Transverse colon (tissue), 4 donors: ENCODE measurements at regions not wholly inside any gene's neighbourhood (a gene's known extent, or its start where the extent isn't known, plus 50 kb on each side); places are given as distances from the start of the nearest gene placed in this dataset.

Experiments used
- DNase-seq: peaks from one replicate; pipeline ENCODE4 v3.0.0-alpha.2; 2019
- H3K27ac ChIP-seq, 4 donors: fragments of 200-600 bp; sonication (generic); 2 replicates each; pipeline ENCODE4 v1.5.1; 2016 to 2018; ENCODE audit warnings: inconsistent platforms in 4 of 4
- H3K27me3 ChIP-seq: fragments of 200-600 bp; sonication (generic); 2 replicates; pipeline ENCODE4 v1.5.1; 2017; ENCODE audit warnings: inconsistent platforms
- H3K36me3 ChIP-seq, 4 donors: fragments of 200-600 bp; sonication (generic); 2 replicates each; pipeline ENCODE4 v1.5.1; 2017 to 2019; ENCODE audit warnings: inconsistent platforms in 4 of 4
- H3K4me1 ChIP-seq, 4 donors: fragments of 200-600 bp; sonication (generic); 2 replicates each; pipeline ENCODE4 v1.5.1; 2017 to 2020; ENCODE audit warnings: inconsistent platforms in 4 of 4
- H3K4me3 ChIP-seq, 4 donors: fragments of 200-600 bp; sonication (generic); 1 replicate in 1 of 4; 2 replicates in 3 of 4; pipeline versions ENCODE4 v1.5.1 to v1.6.1; 2017 to 2019; ENCODE audit warnings: inconsistent platforms in 4 of 4
- H3K9me3 ChIP-seq, 2 donors: fragments of 200-600 bp; sonication (generic); 2 replicates each; pipeline ENCODE4 v1.5.1; 2017 to 2019; ENCODE audit warnings: inconsistent platforms in 2 of 2
- EP300 ChIP-seq: sonication (generic); formaldehyde crosslinking; IDR thresholded peaks from one replicate; pipeline ENCODE4 v1.6.1; 2017; ENCODE audit warnings: antibody characterized with exemption, low read depth
- POLR2A ChIP-seq: fragments of 450-650 bp; IDR thresholded peaks from one replicate; pipeline ENCODE4 v1.6.1; 2016; ENCODE audit warnings: antibody characterized with exemption, mild to moderate bottlenecking, moderate library complexity
- POLR2AphosphoS5 ChIP-seq, 3 donors: sonication (generic); formaldehyde crosslinking; IDR thresholded peaks; one replicate each; pipeline ENCODE4 v1.6.1; 2016; ENCODE audit warnings: antibody characterized with exemption in 3 of 3
- WGBS, 2 donors: methylation state at CpG; one replicate each; pipeline ENCODE4 v1.1.5; 2018; ENCODE audit warnings: low coverage in 1 of 2; 5-methylcytosine and 5-hydroxymethylcytosine counted together
- in situ Hi-C, 4 donors: fragments of 200-750 bp; cut with MboI; loops; one replicate each; pipeline versions ENCODE4 v1.15.0 to v1.15.1; 2017; ENCODE audit warnings: low sequenced_read_pairs in 3 of 4, low pct_ligation_motif_present in 1 of 4, low pct_unique_long_range_greater_than_20kb in 1 of 4
- intact Hi-C: fragments of 100-400 bp; cut with DNase I; formaldehyde crosslinking; loops from one replicate; pipeline ENCODE4 v1.15.1; 2023; ENCODE audit warnings: low total_unique reads
- TF ChIP-seq, protein P1 (sequence below), 5 experiments: fragments of 200-600 bp in 3 of 5; fragments of 450-650 bp in 2 of 5; sonication (generic) in 3 of 5; IDR thresholded peaks; 1 replicate in 2 of 5; 2 replicates in 3 of 5; pipeline ENCODE4 v1.5.1; 2016 to 2017; ENCODE audit warnings: antibody characterized with exemption in 5 of 5, inconsistent platforms in 3 of 5, mild to moderate bottlenecking in 2 of 5, moderate library complexity in 1 of 5

DNA sequence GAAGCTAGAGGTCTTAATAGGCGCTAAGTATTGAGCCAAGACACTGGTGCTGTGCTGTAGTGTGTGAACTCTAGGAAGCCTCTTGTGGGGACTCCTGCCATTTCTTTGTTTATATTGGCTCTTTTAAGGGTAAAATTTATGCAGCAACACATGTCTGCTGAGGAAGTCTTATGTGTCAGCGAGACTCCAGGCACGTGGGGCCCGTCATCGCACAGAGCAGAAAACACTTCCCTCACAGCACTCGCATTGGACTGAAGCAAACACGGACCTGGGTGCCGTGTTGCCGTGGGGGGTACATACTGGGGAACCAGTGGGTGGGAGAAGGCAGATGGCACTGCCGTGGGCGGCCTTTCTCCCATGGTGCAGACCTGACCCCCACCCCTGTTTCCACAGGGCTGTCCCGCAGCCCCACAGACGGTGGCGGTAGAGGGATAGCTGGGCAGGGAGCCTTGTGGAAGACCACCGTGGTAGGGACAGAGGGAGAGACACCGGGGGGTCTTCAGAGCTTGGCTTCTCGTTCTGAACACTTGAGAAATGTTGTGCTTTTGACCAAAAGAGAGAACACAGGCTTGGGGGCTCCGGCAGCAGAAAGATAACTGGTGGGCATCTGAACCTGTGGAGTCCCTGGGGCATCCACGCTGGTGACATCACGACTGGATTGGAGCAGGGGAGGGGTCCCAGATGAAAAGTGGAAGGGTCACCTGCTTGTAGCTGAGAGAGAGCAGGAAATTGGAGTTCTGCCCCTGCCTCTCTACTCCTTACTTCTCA lies 284.7 kb upstream of the SHH start:
- no peaks in the 10 kb centered on the region for H3K9me3 ChIP-seq
- no peak overlapping the region for H3K27ac ChIP-seq
- DNase-seq = no peak
- in situ Hi-C loops (no loop called here), intact Hi-C loops (no loop called here)
- H3K4me1 ChIP-seq = no peaks in the 10 kb centered on the region
- no peak overlapping the region for H3K4me3 ChIP-seq
- TF ChIP-seq POLR2AphosphoS5 (IDR thresholded peaks at IDR 0.05) = no peak
- TF ChIP-seq EP300 = no peak
- TF ChIP-seq POLR2A = no peak
- H3K27me3 ChIP-seq = peaks cover 4% of the 10 kb centered on the region
- no peaks in the 10 kb centered on the region for H3K36me3 ChIP-seq
- WGBS, 2 donors = 61 to 80% methylated on average over 3 to 20 of the region's 20 CpGs

DNA sequence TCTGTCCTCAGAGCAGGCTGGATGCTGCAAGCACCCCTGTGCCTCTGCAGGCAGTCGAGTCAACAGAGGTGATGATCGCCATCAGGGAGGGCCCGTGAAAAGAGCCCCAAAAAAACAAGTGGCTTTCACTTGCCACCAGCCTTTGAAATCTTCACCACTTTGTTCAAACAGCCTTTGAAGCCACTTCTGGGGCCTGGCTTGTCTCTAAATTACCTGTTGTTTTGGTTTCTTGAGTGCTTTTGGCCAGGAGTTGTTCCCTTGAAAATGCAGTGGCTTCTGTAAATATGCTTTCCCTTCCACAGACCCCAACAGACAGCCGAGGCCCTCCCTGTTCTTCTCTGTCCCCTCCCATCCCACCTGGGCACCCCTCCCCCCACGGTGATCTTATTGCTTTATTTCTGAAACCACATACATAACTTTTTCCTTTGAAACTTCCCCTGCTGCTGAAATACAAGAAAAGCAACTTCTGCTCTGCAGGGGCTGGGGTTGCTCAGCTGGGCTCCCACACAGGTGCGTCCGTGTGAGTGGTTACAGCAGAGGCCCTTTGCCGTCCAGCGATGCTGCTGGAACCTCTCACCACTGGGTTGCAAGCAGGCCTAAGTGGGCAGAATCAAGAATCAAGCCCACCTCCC lies 283.8 kb upstream of the SHH start:
- no peaks in the 10 kb centered on the region for H3K36me3 ChIP-seq
- TF ChIP-seq, protein P1, sequence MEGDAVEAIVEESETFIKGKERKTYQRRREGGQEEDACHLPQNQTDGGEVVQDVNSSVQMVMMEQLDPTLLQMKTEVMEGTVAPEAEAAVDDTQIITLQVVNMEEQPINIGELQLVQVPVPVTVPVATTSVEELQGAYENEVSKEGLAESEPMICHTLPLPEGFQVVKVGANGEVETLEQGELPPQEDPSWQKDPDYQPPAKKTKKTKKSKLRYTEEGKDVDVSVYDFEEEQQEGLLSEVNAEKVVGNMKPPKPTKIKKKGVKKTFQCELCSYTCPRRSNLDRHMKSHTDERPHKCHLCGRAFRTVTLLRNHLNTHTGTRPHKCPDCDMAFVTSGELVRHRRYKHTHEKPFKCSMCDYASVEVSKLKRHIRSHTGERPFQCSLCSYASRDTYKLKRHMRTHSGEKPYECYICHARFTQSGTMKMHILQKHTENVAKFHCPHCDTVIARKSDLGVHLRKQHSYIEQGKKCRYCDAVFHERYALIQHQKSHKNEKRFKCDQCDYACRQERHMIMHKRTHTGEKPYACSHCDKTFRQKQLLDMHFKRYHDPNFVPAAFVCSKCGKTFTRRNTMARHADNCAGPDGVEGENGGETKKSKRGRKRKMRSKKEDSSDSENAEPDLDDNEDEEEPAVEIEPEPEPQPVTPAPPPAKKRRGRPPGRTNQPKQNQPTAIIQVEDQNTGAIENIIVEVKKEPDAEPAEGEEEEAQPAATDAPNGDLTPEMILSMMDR (IDR thresholded peaks at IDR 0.05) = no peak
- no peak for TF ChIP-seq POLR2A
- TF ChIP-seq EP300 = no peak
- no peak for TF ChIP-seq POLR2AphosphoS5 (IDR thresholded peaks at IDR 0.05)
- peaks cover 4% of the 10 kb centered on the region for H3K27me3 ChIP-seq
- H3K27ac ChIP-seq = no peak overlapping the region
- intact Hi-C loops (no loop called here), in situ Hi-C loops (no loop called here)
- H3K4me1 ChIP-seq = no peaks in the 10 kb centered on the region
- no peak overlapping the region for H3K4me3 ChIP-seq
- WGBS, 2 donors = 52 to 62% methylated on average over 2 to 9 of the region's 9 CpGs
- H3K9me3 ChIP-seq = no peaks in the 10 kb centered on the region
- no peak for DNase-seq

DNA sequence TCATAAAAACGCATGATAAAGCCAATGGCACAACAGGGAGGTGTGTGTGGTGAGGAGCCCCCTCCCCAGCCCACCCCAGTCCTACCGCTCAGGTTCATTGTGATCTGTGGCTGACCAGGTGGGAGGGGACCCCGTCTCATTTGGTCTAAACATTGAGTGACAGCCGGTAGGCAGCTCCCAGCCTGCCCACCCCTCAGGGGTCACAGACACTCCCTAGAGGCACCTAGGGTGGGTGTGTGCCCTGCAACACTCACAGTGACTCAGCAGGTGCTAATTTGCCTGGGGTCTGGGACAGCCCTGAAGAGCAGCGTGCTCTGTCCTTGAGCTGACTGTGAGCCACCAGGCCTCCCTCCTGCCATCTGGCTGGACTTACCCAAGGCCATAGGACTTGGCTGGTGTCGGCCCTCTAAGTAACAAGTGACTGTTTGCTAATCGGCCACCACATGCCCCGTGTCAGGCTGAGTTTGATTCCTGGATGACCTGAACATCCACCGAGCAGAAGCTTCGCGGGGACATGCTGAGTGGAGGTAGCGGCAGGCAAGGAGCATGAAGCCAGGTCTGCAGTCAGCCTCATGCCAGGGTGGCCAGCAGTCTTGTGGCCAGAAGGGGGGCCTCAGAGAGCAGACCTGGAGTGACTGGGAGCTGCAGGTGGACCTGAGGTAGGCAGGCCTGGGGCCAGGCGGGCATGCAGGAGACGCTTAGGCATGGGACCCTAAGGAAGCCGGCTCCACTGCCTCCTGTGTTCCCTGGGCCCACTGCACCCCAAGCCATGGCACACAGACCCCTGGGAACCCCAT lies 282.3 kb upstream of the SHH start:
- no peaks in the 10 kb centered on the region for H3K36me3 ChIP-seq
- WGBS, 2 donors = 73 to 92% methylated on average over 4 to 15 of the region's 15 CpGs
- peaks cover 4% of the 10 kb centered on the region for H3K27me3 ChIP-seq
- intact Hi-C loops (no loop called here), in situ Hi-C loops (no loop called here)
- H3K4me3 ChIP-seq = no peak overlapping the region
- TF ChIP-seq EP300 (no peak), POLR2A (no peak), POLR2AphosphoS5 (IDR thresholded peaks at IDR 0.05) (no peak)
- TF ChIP-seq, protein P1 (IDR thresholded peaks at IDR 0.05) = no peak
- no peak overlapping the region for H3K27ac ChIP-seq
- no peaks in the 10 kb centered on the region for H3K9me3 ChIP-seq
- no peaks in the 10 kb centered on the region for H3K4me1 ChIP-seq
- no peak for DNase-seq

DNA sequence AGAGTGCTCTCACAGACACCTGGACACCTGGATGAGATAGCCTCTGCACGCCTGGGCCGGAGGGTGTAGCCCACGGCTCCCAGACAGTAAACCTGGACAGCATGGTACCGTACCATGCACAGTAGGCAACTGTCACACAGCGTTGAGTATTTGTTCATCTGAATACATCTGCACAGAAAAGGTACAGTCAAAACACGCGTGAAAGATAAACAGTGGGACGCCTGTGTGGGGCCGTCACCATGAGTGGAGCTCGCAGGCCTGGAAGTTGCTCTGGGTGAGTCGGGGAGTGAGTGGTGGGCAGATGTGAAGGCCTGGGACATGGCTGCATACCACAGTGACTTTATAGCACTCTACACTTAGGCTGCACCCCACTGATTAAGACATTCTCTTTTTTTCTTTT lies 280.0 kb upstream of the SHH start:
- in situ Hi-C loops (no loop called here), intact Hi-C loops (no loop called here)
- no peak for DNase-seq
- 84 to 86% methylated on average over 6 to 11 of the region's 11 CpGs for WGBS, 2 donors
- no peak overlapping the region for H3K27ac ChIP-seq
- no peaks in the 10 kb centered on the region for H3K4me1 ChIP-seq
- H3K27me3 ChIP-seq = peaks cover 4% of the 10 kb centered on the region
- no peak overlapping the region for H3K4me3 ChIP-seq
- TF ChIP-seq, protein P1 (IDR thresholded peaks at IDR 0.05) = no peak
- TF ChIP-seq POLR2A = no peak
- TF ChIP-seq EP300 = no peak
- TF ChIP-seq POLR2AphosphoS5 (IDR thresholded peaks at IDR 0.05) = no peak
- no peaks in the 10 kb centered on the region for H3K9me3 ChIP-seq
- no peaks in the 10 kb centered on the region for H3K36me3 ChIP-seq
